ENCODE measurements at regions not wholly inside any gene's neighbourhood (a gene's known extent, or its start where the extent isn't known, plus 50 kb on each side); places are given as distances from the start of the nearest gene placed in this dataset.

GRCh38 chr22:48486134-48486532, 1341.5 kb downstream of the BRD1 start:
- no peak for TF ChIP-seq POLR2AphosphoS5 (IDR thresholded peaks at IDR 0.05)
- no peak for TF ChIP-seq POLR2A (IDR thresholded peaks at IDR 0.05)
- no peak for TF ChIP-seq CTCF (IDR thresholded peaks at IDR 0.05)
- TF ChIP-seq EP300 (IDR thresholded peaks at IDR 0.05), result no peak
